SK-N-MC (cell line): ENCODE measurements at regions not wholly inside any gene's neighbourhood (a gene's known extent, or its start where the extent isn't known, plus 50 kb on each side); places are given as distances from the start of the nearest gene placed in this dataset.
"Not testable (repeated sequence)": the region's sequence is repeated elsewhere in the genome, so short reads cannot be mapped to it uniquely, and the experiment has no call there.

Experiments
- DNase-seq: peaks from one replicate; pipeline ENCODE4 v3.0.0-alpha.2; 2011; ENCODE audit warnings: low read depth, low spot score
- H3K27ac ChIP-seq: fragments of 200-600 bp; sonication (generic); 2 replicates; pipeline ENCODE4 v1.5.1; 2016; ENCODE audit warnings: mixed run types
- H3K36me3 ChIP-seq: fragments of 200-600 bp; sonication (generic); 2 replicates; pipeline ENCODE4 v1.6.1; 2017; ENCODE audit warnings: antibody characterized with exemption, low read length, mixed read lengths; ENCODE audit not compliant: insufficient read depth
- H3K4me3 ChIP-seq: fragments of 200-600 bp; sonication (generic); 2 replicates; pipeline ENCODE4 v1.5.1; 2016
- H3K9ac ChIP-seq: fragments of 200-600 bp; sonication (generic); 2 replicates; pipeline ENCODE4 v1.8.0; 2017; ENCODE audit warnings: mixed run types, mixed read lengths; ENCODE audit not compliant: insufficient read length
- H3K9me3 ChIP-seq: fragments of 200-600 bp; sonication (generic); 2 replicates; pipeline ENCODE4 v1.6.1; 2017; ENCODE audit warnings: low read depth, mild to moderate bottlenecking, antibody characterized with exemption, low read length, moderate library complexity, mixed read lengths
- EZH2 ChIP-seq: fragments of 200-600 bp; sonication (generic); IDR thresholded peaks from one replicate; pipeline ENCODE4 v1.6.1; 2017; ENCODE audit warnings: antibody characterized with exemption
- FOXP2 ChIP-seq: optimal IDR thresholded peaks from 2 replicates; pipeline ENCODE3; 2011; ENCODE audit warnings: mild to moderate bottlenecking, moderate library complexity; ENCODE audit not compliant: insufficient read depth; ENCODE audit errors: extremely low read length, control extremely low read depth
- POLR2AphosphoS5 ChIP-seq: IDR thresholded peaks from 2 replicates; pipeline ENCODE4 v1.6.1; 2012; ENCODE audit warnings: mild to moderate bottlenecking, low read depth, low read length, borderline replicate concordance

DNA sequence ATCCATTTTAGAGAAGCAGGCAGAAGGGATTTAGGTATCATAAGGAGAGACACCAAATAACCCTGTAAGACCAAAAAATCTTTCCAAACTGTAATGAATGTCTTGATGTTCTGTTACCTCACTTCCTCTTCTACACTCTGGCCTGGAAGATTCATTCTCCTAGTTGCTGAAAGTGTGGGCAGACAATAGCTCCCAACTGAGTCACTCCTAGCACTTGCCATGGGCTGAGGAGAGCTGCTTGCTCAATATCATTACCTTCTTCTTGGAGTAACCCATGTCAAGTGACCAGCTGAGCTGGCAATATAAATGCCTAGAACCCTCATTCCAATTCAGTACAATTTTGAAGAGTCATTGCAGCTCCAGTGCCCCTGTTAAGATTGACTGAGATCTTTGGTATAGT, 1985.5 kb upstream of the CDH6 start:
- DNase-seq, result no peak
- Histone ChIP-seq H3K9me3 (no peaks in the 10 kb centered on the region), H3K36me3 (no peaks in the 10 kb centered on the region), H3K9ac (no peak overlapping the region), H3K4me3 (no peak overlapping the region), H3K27ac (no peak overlapping the region)
- TF ChIP-seq POLR2AphosphoS5 (no peak), EZH2 (no peak), FOXP2 (no peak)

DNA sequence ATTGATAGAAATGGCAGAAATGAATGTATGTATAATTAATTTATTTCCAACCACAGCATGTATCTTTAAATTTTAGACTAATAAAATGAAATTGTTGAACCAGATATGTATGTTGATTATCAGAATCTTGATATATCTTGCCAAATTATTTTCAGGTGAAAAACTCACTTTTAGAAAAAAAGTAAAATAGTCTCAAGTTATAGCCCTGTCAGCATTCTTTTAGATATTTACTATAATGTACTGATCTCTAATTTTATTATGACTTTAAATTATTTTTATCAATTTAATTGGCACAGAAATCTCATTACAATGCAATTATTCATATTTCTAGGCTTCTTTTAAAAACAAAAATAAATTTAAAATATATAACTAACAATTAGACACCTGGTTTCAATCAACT, 1990.4 kb upstream of the CDH6 start:
- Histone ChIP-seq H3K9ac (no peak overlapping the region), H3K36me3 (no peaks in the 10 kb centered on the region), H3K4me3 (no peak overlapping the region), H3K27ac (no peak overlapping the region), H3K9me3 (no peaks in the 10 kb centered on the region)
- no peak for DNase-seq
- TF ChIP-seq POLR2AphosphoS5 (no peak), EZH2 (no peak)

- H3K4me3 ChIP-seq, result no peak overlapping the region
- no peak for DNase-seq
- no peaks in the 10 kb centered on the region for H3K36me3 ChIP-seq
- no peak for TF ChIP-seq POLR2AphosphoS5
- no peak for TF ChIP-seq FOXP2
- TF ChIP-seq EZH2, result no peak
- H3K9ac ChIP-seq, result no peak overlapping the region
- no peaks in the 10 kb centered on the region for H3K9me3 ChIP-seq
- H3K27ac ChIP-seq, result no peak overlapping the region
These were observed 1995.6 kb upstream of the CDH6 start for GRCh38 chr5:29197631-29198454.

DNA sequence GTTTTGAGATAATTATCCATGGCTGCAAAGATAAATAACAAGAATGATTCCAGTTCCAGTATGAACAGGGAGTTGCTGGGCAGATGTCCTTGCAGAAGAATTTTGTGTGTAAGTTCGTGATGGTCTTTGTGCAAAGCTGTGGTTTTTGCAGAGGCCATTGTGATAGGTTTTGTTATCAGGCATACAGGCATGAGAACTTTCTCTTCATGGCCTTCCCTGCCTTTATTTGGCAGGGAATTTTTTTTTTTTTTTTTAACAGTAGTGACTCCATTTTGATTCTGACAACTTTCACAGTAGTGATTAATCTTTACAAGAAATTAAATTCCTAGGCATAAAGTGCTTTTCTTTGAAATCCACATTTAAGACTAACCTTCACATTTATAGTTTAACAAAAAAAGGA, 1999.5 kb upstream of the CDH6 start:
- Histone ChIP-seq H3K27ac (no peak overlapping the region), H3K9me3 (no peaks in the 10 kb centered on the region), H3K9ac (no peak overlapping the region), H3K36me3 (no peaks in the 10 kb centered on the region), H3K4me3 (no peak overlapping the region)
- DNase-seq, result no peak
- TF ChIP-seq POLR2AphosphoS5 (no peak), FOXP2 (no peak), EZH2 (no peak)

- H3K9me3 ChIP-seq, H3K9ac ChIP-seq, H3K36me3 ChIP-seq, H3K27ac ChIP-seq, H3K4me3 ChIP-seq, DNase-seq: not testable (repeated sequence)
These were observed 2002.0 kb upstream of the CDH6 start for GRCh38 chr5:29191269-29192048.

DNA sequence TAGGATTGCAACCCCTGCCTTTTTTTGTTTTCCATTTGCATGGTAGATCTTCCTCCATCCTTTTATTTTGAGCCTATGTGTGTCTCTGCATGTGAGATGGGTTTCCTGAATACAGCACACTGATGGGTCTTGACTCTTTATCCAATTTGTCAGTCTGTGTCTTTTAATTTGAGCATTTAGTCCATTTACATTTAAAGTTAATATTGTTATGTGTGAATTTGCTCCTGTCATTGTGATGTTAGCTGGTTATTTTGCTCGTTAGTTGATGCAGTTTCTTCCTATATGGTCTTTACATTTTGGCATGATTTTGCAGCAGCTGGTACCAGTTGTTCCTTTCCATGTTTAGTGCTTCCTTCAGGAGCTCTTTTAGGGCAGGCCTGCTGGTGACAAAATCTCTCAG, 2003.1 kb upstream of the CDH6 start:
- H3K27ac ChIP-seq, H3K9ac ChIP-seq, H3K36me3 ChIP-seq, DNase-seq, H3K9me3 ChIP-seq, H3K4me3 ChIP-seq: not testable (repeated sequence)

DNA sequence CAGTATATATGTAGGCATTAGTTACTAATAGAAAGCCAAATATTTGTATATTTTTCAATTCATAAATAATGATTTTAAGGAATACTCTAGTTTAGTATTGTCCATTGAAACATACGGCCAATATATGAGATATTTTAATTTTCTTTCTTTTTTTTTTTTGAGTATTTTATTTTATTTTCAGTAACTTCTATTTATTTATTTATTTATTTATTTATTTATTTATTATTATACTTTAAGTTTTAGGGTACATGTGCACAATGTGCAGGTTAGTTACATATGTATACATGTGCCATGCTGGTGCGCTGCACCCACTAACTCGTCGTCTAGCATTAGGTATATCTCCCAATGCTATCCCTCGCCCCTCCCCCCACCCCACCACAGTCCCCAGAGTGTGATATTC, 2007.1 kb upstream of the CDH6 start:
- H3K9me3 ChIP-seq, H3K36me3 ChIP-seq, H3K27ac ChIP-seq, H3K9ac ChIP-seq, H3K4me3 ChIP-seq, DNase-seq: not testable (repeated sequence)

- H3K9me3 ChIP-seq, result 0 out of 2 replicates have a peak, but pooled peaks cover 3% of the 10 kb centered on the region
- TF ChIP-seq EZH2 (no peak), POLR2AphosphoS5 (no peak), FOXP2 (no peak)
These were observed 2007.9 kb upstream of the CDH6 start for GRCh38 chr5:29185558-29185957.

DNA sequence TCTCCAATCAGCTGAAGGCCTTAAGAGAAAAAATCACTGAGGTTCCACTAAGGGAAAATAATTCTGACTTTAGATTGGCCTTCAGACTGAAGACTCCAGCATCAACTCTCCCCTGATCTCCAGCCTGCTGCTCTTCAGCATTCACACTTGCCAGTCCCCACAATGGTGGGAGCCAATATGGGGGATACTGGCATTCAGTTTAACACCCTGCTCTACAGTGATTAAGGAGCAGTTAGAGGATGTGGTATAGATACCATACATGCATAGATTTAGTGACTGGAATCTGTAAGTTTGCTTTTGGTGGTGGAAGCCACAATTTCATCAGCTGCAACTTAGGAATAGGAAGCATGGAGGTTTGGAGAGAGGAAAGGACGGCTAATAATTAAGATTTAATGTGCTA, 2017.7 kb upstream of the CDH6 start:
- TF ChIP-seq POLR2AphosphoS5 (no peak), EZH2 (no peak), FOXP2 (no peak)
- DNase-seq, result no peak
- no peaks in the 10 kb centered on the region; the same call in 1 of the 2 replicates for H3K9me3 ChIP-seq
- no peak overlapping the region for H3K9ac ChIP-seq
- no peak overlapping the region for H3K27ac ChIP-seq
- H3K36me3 ChIP-seq, result no peaks in the 10 kb centered on the region
- H3K4me3 ChIP-seq, result no peak overlapping the region

More at GRCh38 chr5:29185558-29185957, 2007.9 kb upstream of the CDH6 start:
- no peak for DNase-seq
- Histone ChIP-seq H3K27ac (no peak overlapping the region), H3K36me3 (no peaks in the 10 kb centered on the region), H3K9ac (no peak overlapping the region), H3K4me3 (no peak overlapping the region)
